ENCODE measurements at regions not wholly inside any gene's neighbourhood (a gene's known extent, or its start where the extent isn't known, plus 50 kb on each side); places are given as distances from the start of the nearest gene placed in this dataset.

- H3K36me3 ChIP-seq (ENCODE audit: insufficient read depth): no peaks in the 10 kb centered on the region; the same call in 1 of the 2 replicates
- ATAC-seq (no peak), DNase-seq (ENCODE audit: low spot score) (no peak)
- H3K4me1 Mint-ChIP-seq: peaks cover 3% of the 10 kb centered on the region
- peaks cover 6% of the 10 kb centered on the region for H3K27me3 Mint-ChIP-seq (ENCODE audit: insufficient read depth, low read depth, poor library complexity)
- H3K79me2 ChIP-seq (replicated peaks; ENCODE audit: insufficient read depth): no peaks in the 10 kb centered on the region
- H3K27ac ChIP-seq (ENCODE audit: low read depth): no peak overlapping the region
- no peaks in the 10 kb centered on the region for H4K20me1 ChIP-seq (replicated peaks; ENCODE audit: insufficient read depth)
- H3K9me2 ChIP-seq (ENCODE audit: insufficient read depth): no peaks in the 10 kb centered on the region
- TF ChIP-seq ZNF114 (CRISPR knock-in tag; IDR thresholded peaks at IDR 0.05) (no peak), ZNF462 (CRISPR knock-in tag; IDR thresholded peaks at IDR 0.05) (no peak), EZH2phosphoT487 (IDR thresholded peaks at IDR 0.05; ENCODE audit: unreplicated experiment) (no peak), CREB1 (CRISPR knock-in tag; IDR thresholded peaks at IDR 0.05; ENCODE audit: low read depth) (no peak), STAT1 (IDR thresholded peaks at IDR 0.05; ENCODE audit: unreplicated experiment) (no peak), POLR2AphosphoS5 (IDR thresholded peaks at IDR 0.05; ENCODE audit: low read depth) (no peak), CTCF (conservative IDR thresholded peaks at IDR 0.05; ENCODE audit: low read depth in 2 of 2) (no peak), REST (IDR thresholded peaks at IDR 0.05; ENCODE audit: unreplicated experiment) (no peak), NANOG (IDR thresholded peaks at IDR 0.05; ENCODE audit: borderline replicate concordance) (no peak), ZNF331 (CRISPR knock-in tag; IDR thresholded peaks at IDR 0.05; ENCODE audit: low read depth) (no peak), JUNB (IDR thresholded peaks at IDR 0.05; ENCODE audit: unreplicated experiment) (no peak), ETS1 (IDR thresholded peaks at IDR 0.05) (no peak), EZH2 (IDR thresholded peaks at IDR 0.05; ENCODE audit: low read depth, unreplicated experiment) (no peak)
- no peaks in the 10 kb centered on the region for H3F3A ChIP-seq (replicated peaks; ENCODE audit: low read depth)
- no peak overlapping the region for H3K4me3 ChIP-seq
- H3K4me3 Mint-ChIP-seq: no peak overlapping the region
- no peaks in the 10 kb centered on the region for H3K27me3 ChIP-seq (ENCODE audit: insufficient read depth)
- no peak overlapping the region; the same call in 1 of the 2 replicates for H3K27ac Mint-ChIP-seq
- no peak overlapping the region for H3K4me2 ChIP-seq
- H3K4me1 ChIP-seq (ENCODE audit: insufficient read depth): no peaks in the 10 kb centered on the region
- peaks cover 3% of the 10 kb centered on the region; the same call in 2 of the 3 replicates for H3K9me3 Mint-ChIP-seq
- H3K36me3 Mint-ChIP-seq (ENCODE audit: low read depth): no peaks in the 10 kb centered on the region
- H2AFZ ChIP-seq: no peak overlapping the region
Observed at GRCh38 chr22:49402169-49402568, 425.5 kb downstream of the BRD1 start.

Data from GM23338 (cell line).